GM23338 (cell line): ENCODE measurements at regions not wholly inside any gene's neighbourhood (a gene's known extent, or its start where the extent isn't known, plus 50 kb on each side); places are given as distances from the start of the nearest gene placed in this dataset.

ENCODE experiments used
- EZH2 ChIP-seq: fragments of 200-600 bp; sonication (generic); IDR thresholded peaks from one replicate; pipeline ENCODE4 v1.8.0; 2017; ENCODE audit warnings: antibody characterized with exemption, mild to moderate bottlenecking, low read depth; ENCODE audit not compliant: unreplicated experiment
- TF ChIP-seq, protein P1 (sequence below), 2 experiments: fragments of 200-600 bp in 1 of 2; sonication (generic) in 1 of 2; conservative IDR thresholded peaks; 2 replicates each; pipeline versions ENCODE4 v1.5.1 to v1.6.1; 2016 to 2017; ENCODE audit warnings: antibody characterized with exemption in 2 of 2, low read depth in 2 of 2, mild to moderate bottlenecking in 2 of 2, moderate library complexity in 1 of 2

DNA sequence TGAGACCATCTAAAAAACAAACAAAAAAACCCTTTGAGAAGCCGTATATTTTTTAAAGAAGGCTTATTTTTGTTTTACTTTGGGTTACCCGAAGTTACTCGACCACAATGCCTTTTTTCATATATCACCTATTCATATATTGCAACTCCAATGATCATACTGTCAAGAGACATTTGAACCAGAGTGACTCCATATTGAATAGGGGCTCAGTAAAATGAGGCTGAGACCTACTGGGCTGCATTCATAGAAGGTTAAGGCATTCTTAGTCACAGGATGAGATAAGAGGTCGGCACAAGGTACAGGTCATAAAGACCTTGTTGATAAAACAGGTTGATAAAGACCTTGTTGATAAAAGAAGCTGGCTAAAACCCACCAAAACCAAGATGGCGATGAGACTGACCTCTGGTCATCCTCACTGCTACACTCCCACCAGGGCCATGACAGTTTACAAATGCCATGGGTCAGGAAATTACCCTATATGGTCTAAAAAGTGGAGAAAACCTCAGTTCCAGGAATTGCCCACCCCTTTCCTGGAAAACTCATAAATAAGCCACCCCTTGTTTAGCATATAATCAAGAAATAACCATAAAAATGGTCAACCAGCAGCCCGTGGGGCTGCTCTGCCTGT, 50.0 kb upstream of the PKP2 start:
- no peak for TF ChIP-seq EZH2
- TF ChIP-seq, protein P1, sequence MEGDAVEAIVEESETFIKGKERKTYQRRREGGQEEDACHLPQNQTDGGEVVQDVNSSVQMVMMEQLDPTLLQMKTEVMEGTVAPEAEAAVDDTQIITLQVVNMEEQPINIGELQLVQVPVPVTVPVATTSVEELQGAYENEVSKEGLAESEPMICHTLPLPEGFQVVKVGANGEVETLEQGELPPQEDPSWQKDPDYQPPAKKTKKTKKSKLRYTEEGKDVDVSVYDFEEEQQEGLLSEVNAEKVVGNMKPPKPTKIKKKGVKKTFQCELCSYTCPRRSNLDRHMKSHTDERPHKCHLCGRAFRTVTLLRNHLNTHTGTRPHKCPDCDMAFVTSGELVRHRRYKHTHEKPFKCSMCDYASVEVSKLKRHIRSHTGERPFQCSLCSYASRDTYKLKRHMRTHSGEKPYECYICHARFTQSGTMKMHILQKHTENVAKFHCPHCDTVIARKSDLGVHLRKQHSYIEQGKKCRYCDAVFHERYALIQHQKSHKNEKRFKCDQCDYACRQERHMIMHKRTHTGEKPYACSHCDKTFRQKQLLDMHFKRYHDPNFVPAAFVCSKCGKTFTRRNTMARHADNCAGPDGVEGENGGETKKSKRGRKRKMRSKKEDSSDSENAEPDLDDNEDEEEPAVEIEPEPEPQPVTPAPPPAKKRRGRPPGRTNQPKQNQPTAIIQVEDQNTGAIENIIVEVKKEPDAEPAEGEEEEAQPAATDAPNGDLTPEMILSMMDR (conservative IDR thresholded peaks at IDR 0.05; ENCODE audit: low read depth in 2 of 2) = no peak
